GM23338 (cell line): ENCODE measurements at regions not wholly inside any gene's neighbourhood (a gene's known extent, or its start where the extent isn't known, plus 50 kb on each side); places are given as distances from the start of the nearest gene placed in this dataset.

Experiments used
- CREB1 ChIP-seq: fragments of 250-450 bp; sonication (Bioruptor Pico); IDR thresholded peaks from 2 replicates; pipeline ENCODE4 v1.5.0; 2020; ENCODE audit warnings: low read depth, mild to moderate bottlenecking, moderate library complexity
- CTCF ChIP-seq, 2 experiments: fragments of 200-600 bp in 1 of 2; sonication (generic) in 1 of 2; conservative IDR thresholded peaks; 2 replicates each; pipeline versions ENCODE4 v1.5.1 to v1.6.1; 2016 to 2017; ENCODE audit warnings: antibody characterized with exemption in 2 of 2, low read depth in 2 of 2, mild to moderate bottlenecking in 2 of 2, moderate library complexity in 1 of 2
- EZH2 ChIP-seq: fragments of 200-600 bp; sonication (generic); IDR thresholded peaks from one replicate; pipeline ENCODE4 v1.8.0; 2017; ENCODE audit warnings: antibody characterized with exemption, mild to moderate bottlenecking, low read depth; ENCODE audit not compliant: unreplicated experiment
- EZH2phosphoT487 ChIP-seq: fragments of 200-600 bp; sonication (generic); IDR thresholded peaks from one replicate; pipeline ENCODE4 v1.8.1; 2018; ENCODE audit warnings: antibody characterized with exemption; ENCODE audit not compliant: unreplicated experiment
- JUNB ChIP-seq: IDR thresholded peaks from one replicate; pipeline ENCODE4 v1.6.1; 2016; ENCODE audit warnings: antibody characterized with exemption; ENCODE audit not compliant: unreplicated experiment
- NANOG ChIP-seq: IDR thresholded peaks from 2 replicates; pipeline ENCODE4 v1.6.1; 2016; ENCODE audit warnings: antibody characterized with exemption, borderline replicate concordance
- POLR2AphosphoS5 ChIP-seq: IDR thresholded peaks from 2 replicates; pipeline ENCODE4 v1.6.1; 2016; ENCODE audit warnings: antibody characterized with exemption, low read depth
- REST ChIP-seq: IDR thresholded peaks from one replicate; pipeline ENCODE4 v1.6.1; 2018; ENCODE audit warnings: antibody characterized with exemption; ENCODE audit not compliant: unreplicated experiment
- STAT1 ChIP-seq: IDR thresholded peaks from one replicate; pipeline ENCODE4 v1.6.1; 2016; ENCODE audit warnings: antibody characterized with exemption; ENCODE audit not compliant: unreplicated experiment
- ZNF331 ChIP-seq: fragments of 250-450 bp; sonication (Bioruptor Pico); IDR thresholded peaks from 2 replicates; pipeline ENCODE4 v1.5.0; 2020; ENCODE audit warnings: low read depth, mild to moderate bottlenecking, moderate library complexity
- ZNF462 ChIP-seq: fragments of 250-450 bp; sonication (Bioruptor Pico); IDR thresholded peaks from 2 replicates; pipeline ENCODE4 v1.5.0; 2020; ENCODE audit warnings: mild to moderate bottlenecking, moderate library complexity

GRCh38 chr15:83364501-83364900 is 80.0 kb upstream of the BNC1 start:
- TF ChIP-seq CTCF (conservative IDR thresholded peaks at IDR 0.05; ENCODE audit: low read depth in 2 of 2) = no peak
- no peak for TF ChIP-seq EZH2phosphoT487
- no peak for TF ChIP-seq JUNB
- TF ChIP-seq EZH2 = no peak
- no peak for TF ChIP-seq REST
- no peak for TF ChIP-seq CREB1 (CRISPR knock-in tag)
- no peak for TF ChIP-seq POLR2AphosphoS5
- no peak for TF ChIP-seq STAT1
- no peak for TF ChIP-seq NANOG
- TF ChIP-seq ZNF331 (CRISPR knock-in tag) = no peak
- TF ChIP-seq ZNF462 = no peak
